ENCODE measurements at regions not wholly inside any gene's neighbourhood (a gene's known extent, or its start where the extent isn't known, plus 50 kb on each side); places are given as distances from the start of the nearest gene placed in this dataset.

DNA sequence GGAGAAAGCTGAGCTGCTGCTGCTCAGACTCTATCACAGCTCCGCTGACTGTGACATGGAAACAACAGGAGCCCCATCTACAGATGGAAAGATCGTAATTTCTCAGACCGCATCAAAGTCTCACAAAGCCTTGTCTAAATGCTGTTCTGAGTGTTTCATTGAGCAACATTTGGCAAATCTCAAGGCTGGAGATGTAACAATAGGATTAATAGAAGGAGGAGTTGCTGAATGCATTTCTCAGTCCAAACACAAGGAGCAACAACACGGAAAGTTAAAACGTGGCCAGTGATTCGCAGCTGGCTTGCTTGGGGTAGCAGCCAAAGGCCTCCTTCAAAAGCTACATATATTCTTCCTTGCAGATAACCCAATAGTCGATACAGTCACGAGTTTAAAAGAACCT is 55.7 kb downstream of the MRPL57 start:
- Histone ChIP-seq H2BK5ac (ENCODE audit: low read length) (no peak overlapping the region), H4K8ac (ENCODE audit: low read depth, low read length) (no peak overlapping the region), H3K9ac (ENCODE audit: low read depth, low read length, poor library complexity) (no peak overlapping the region), H4K91ac (ENCODE audit: low read depth, low read length, poor library complexity) (no peak overlapping the region), H3K79me1 (ENCODE audit: low read depth, low read length) (no peaks in the 10 kb centered on the region), H3K14ac (ENCODE audit: low read length) (no peak overlapping the region), H2BK120ac (ENCODE audit: low read depth, low read length) (no peak overlapping the region), H3K36me3 (replicated peaks in 1 of 2; ENCODE audit: control insufficient read depth in 2 of 2, insufficient read depth in 2 of 2, low read length in 2 of 2) (no peaks in the 10 kb centered on the region), H3K18ac (ENCODE audit: low read length) (no peak overlapping the region), H3K27ac (replicated peaks; ENCODE audit: low read length) (no peak overlapping the region), H2AFZ (ENCODE audit: low read length) (no peak overlapping the region), H3K23ac (ENCODE audit: low read depth, low read length, poor library complexity) (no peak overlapping the region), H3K9me3 (replicated peaks in 1 of 2; ENCODE audit: control insufficient read depth in 2 of 2, insufficient read depth in 1 of 2, low read depth in 1 of 2, low read length in 2 of 2) (no peaks in the 10 kb centered on the region), H3K27me3 (ENCODE audit: control insufficient read depth in 3 of 3, insufficient read depth in 3 of 3, low read depth in 1 of 3, low read length in 3 of 3) (no peaks in the 10 kb centered on the region), H2AK5ac (ENCODE audit: low read depth, low read length) (no peak overlapping the region), H3K4me3 (ENCODE audit: low read length in 2 of 2) (no peak overlapping the region), H3K4me2 (ENCODE audit: insufficient read depth, low read length, poor library complexity, severe bottlenecking) (no peak overlapping the region), H3K4me1 (ENCODE audit: control insufficient read depth in 2 of 2, insufficient read depth in 1 of 2, low read depth in 1 of 2, low read length in 2 of 2) (peaks cover 0 to 1% of the 10 kb centered on the region in 2 donors), H3K4ac (ENCODE audit: low read length) (no peak overlapping the region), H2BK15ac (ENCODE audit: low read length) (no peak overlapping the region), H2BK12ac (ENCODE audit: low read length) (no peak overlapping the region)
- DNase-seq (ENCODE audit: low spot score): no peak
- no CpG with 5 or more reads among the region's 8 CpGs for WGBS, 2 donors (ENCODE audit: extremely low coverage in 2 of 2, insufficient read length in 2 of 2, insufficient replicate concordance in 1 of 2)

DNA sequence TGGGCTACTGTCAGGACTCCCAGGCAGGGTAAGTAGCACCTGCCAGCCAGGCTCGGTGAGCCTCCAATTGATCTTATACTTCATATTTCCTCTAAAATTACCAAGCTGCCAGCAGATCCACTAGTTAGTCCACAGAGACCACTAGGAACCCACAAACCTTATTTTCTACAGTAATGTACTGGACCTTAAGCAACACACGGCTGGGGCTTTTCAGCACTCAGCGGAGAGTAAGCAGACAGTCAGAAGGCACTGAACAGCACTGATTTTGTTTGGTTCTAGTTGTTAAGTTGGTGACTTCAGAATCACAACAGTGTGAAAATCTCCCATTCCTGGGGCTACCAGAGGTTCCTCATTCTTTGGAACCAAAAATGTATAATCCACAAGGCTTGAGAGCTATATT is 56.1 kb downstream of the MRPL57 start:
- Histone ChIP-seq H2BK5ac (ENCODE audit: low read length) (no peak overlapping the region), H3K4me1 (ENCODE audit: control insufficient read depth in 2 of 2, insufficient read depth in 1 of 2, low read depth in 1 of 2, low read length in 2 of 2) (peaks cover 0 to 1% of the 10 kb centered on the region in 2 donors), H3K14ac (ENCODE audit: low read length) (no peak overlapping the region), H3K4ac (ENCODE audit: low read length) (no peak overlapping the region), H3K18ac (ENCODE audit: low read length) (no peak overlapping the region), H3K27ac (replicated peaks; ENCODE audit: low read length) (no peak overlapping the region), H2BK120ac (ENCODE audit: low read depth, low read length) (no peak overlapping the region), H3K36me3 (replicated peaks in 1 of 2; ENCODE audit: control insufficient read depth in 2 of 2, insufficient read depth in 2 of 2, low read length in 2 of 2) (no peaks in the 10 kb centered on the region), H3K79me1 (ENCODE audit: low read depth, low read length) (no peaks in the 10 kb centered on the region), H3K4me2 (ENCODE audit: insufficient read depth, low read length, poor library complexity, severe bottlenecking) (no peak overlapping the region), H3K9ac (ENCODE audit: low read depth, low read length, poor library complexity) (no peak overlapping the region), H3K4me3 (ENCODE audit: low read length in 2 of 2) (no peak overlapping the region), H2BK12ac (ENCODE audit: low read length) (no peak overlapping the region), H2AK5ac (ENCODE audit: low read depth, low read length) (no peak overlapping the region), H3K23ac (ENCODE audit: low read depth, low read length, poor library complexity) (no peak overlapping the region), H2BK15ac (ENCODE audit: low read length) (no peak overlapping the region), H3K9me3 (replicated peaks in 1 of 2; ENCODE audit: control insufficient read depth in 2 of 2, insufficient read depth in 1 of 2, low read depth in 1 of 2, low read length in 2 of 2) (peaks cover 0 to under 1% of the 10 kb centered on the region in 2 donors), H4K91ac (ENCODE audit: low read depth, low read length, poor library complexity) (no peak overlapping the region), H4K8ac (ENCODE audit: low read depth, low read length) (no peak overlapping the region), H2AFZ (ENCODE audit: low read length) (no peak overlapping the region), H3K27me3 (ENCODE audit: control insufficient read depth in 3 of 3, insufficient read depth in 3 of 3, low read depth in 1 of 3, low read length in 3 of 3) (no peaks in the 10 kb centered on the region)
- no CpG with 5 or more reads among the region's 3 CpGs for WGBS, 2 donors (ENCODE audit: extremely low coverage in 2 of 2, insufficient read length in 2 of 2, insufficient replicate concordance in 1 of 2)
- no peak for DNase-seq (ENCODE audit: low spot score)

DNA sequence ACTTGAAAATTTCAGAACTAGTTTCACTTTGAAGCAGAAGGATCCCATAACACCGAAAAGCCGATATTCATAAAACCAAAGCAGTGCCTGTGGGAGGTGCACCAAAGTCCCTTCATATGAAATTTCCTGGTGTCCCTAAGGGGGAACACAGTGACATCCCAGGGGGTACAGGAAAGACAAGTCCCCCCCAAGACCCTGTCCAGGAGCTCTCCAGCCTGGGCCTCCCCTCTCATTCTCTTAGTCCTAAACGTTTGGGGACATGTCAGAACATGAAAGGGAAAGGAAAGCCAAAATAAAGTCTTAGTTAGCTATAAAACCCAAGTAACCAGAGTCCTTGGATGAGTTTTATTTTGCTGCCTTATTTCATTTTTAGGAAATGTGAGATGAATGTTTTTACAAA is 56.6 kb downstream of the MRPL57 start:
- H4K91ac ChIP-seq (ENCODE audit: low read depth, low read length, poor library complexity): no peak overlapping the region
- no peak overlapping the region for H2AK5ac ChIP-seq (ENCODE audit: low read depth, low read length)
- WGBS, 2 donors (ENCODE audit: extremely low coverage in 2 of 2, insufficient read length in 2 of 2, insufficient replicate concordance in 1 of 2): no CpG with 5 or more reads among the region's 3 CpGs
- H3K27ac ChIP-seq (replicated peaks; ENCODE audit: low read length): no peak overlapping the region
- H3K18ac ChIP-seq (ENCODE audit: low read length): no peak overlapping the region
- DNase-seq (ENCODE audit: low spot score): no peak
- H3K36me3 ChIP-seq (replicated peaks in 1 of 2; ENCODE audit: control insufficient read depth in 2 of 2, insufficient read depth in 2 of 2, low read length in 2 of 2): no peaks in the 10 kb centered on the region
- no peak overlapping the region for H2BK15ac ChIP-seq (ENCODE audit: low read length)
- peaks cover 0 to 1% of the 10 kb centered on the region in 2 donors for H3K4me1 ChIP-seq (ENCODE audit: control insufficient read depth in 2 of 2, insufficient read depth in 1 of 2, low read depth in 1 of 2, low read length in 2 of 2)
- H3K9ac ChIP-seq (ENCODE audit: low read depth, low read length, poor library complexity): no peak overlapping the region
- H3K79me1 ChIP-seq (ENCODE audit: low read depth, low read length): no peaks in the 10 kb centered on the region
- no peak overlapping the region for H2BK12ac ChIP-seq (ENCODE audit: low read length)
- peaks cover 0 to 3% of the 10 kb centered on the region in 2 donors for H3K9me3 ChIP-seq (replicated peaks in 1 of 2; ENCODE audit: control insufficient read depth in 2 of 2, insufficient read depth in 1 of 2, low read depth in 1 of 2, low read length in 2 of 2)
- no peak overlapping the region for H2BK120ac ChIP-seq (ENCODE audit: low read depth, low read length)
- no peak overlapping the region for H3K14ac ChIP-seq (ENCODE audit: low read length)
- H3K27me3 ChIP-seq (ENCODE audit: control insufficient read depth in 3 of 3, insufficient read depth in 3 of 3, low read depth in 1 of 3, low read length in 3 of 3): no peaks in the 10 kb centered on the region
- H2BK5ac ChIP-seq (ENCODE audit: low read length): no peak overlapping the region
- no peak overlapping the region for H3K4me3 ChIP-seq (ENCODE audit: low read length in 2 of 2)
- H2AFZ ChIP-seq (ENCODE audit: low read length): peak overlapping the region; percentile 49
- no peak overlapping the region for H4K8ac ChIP-seq (ENCODE audit: low read depth, low read length)
- no peak overlapping the region for H3K4me2 ChIP-seq (ENCODE audit: insufficient read depth, low read length, poor library complexity, severe bottlenecking)
- no peak overlapping the region for H3K23ac ChIP-seq (ENCODE audit: low read depth, low read length, poor library complexity)
- H3K4ac ChIP-seq (ENCODE audit: low read length): no peak overlapping the region

DNA sequence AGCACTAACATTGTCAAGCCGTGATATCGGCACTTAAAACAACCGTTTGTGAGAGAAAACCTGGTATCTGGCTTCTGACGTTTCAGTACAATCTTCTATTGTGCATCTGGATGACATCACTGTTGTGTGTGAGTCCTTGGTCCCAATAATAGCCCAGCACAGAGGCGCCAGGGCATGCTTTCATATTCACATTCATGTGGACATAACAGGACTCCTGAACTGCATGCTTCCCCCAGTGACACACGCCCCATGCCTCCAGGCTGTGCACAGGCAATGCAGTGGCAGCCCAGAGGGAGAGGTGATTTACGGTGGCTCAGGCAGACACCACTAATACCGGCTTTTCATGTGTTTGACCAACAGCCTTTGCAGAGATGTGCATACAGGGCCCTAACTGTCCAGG is 58.1 kb downstream of the MRPL57 start:
- Histone ChIP-seq H3K27ac (replicated peaks; ENCODE audit: low read length) (no peak overlapping the region), H2AK5ac (ENCODE audit: low read depth, low read length) (no peak overlapping the region), H3K4me3 (ENCODE audit: low read length in 2 of 2) (no peak overlapping the region), H3K4me2 (ENCODE audit: insufficient read depth, low read length, poor library complexity, severe bottlenecking) (no peak overlapping the region), H3K4me1 (ENCODE audit: control insufficient read depth in 2 of 2, insufficient read depth in 1 of 2, low read depth in 1 of 2, low read length in 2 of 2) (peaks cover 0 to 1% of the 10 kb centered on the region in 2 donors), H3K27me3 (ENCODE audit: control insufficient read depth in 3 of 3, insufficient read depth in 3 of 3, low read depth in 1 of 3, low read length in 3 of 3) (no peaks in the 10 kb centered on the region), H3K23ac (ENCODE audit: low read depth, low read length, poor library complexity) (peak overlapping the region; percentile 53), H3K9me3 (replicated peaks in 1 of 2; ENCODE audit: control insufficient read depth in 2 of 2, insufficient read depth in 1 of 2, low read depth in 1 of 2, low read length in 2 of 2) (peaks cover 0 to 3% of the 10 kb centered on the region in 2 donors), H2BK5ac (ENCODE audit: low read length) (no peak overlapping the region), H3K14ac (ENCODE audit: low read length) (no peak overlapping the region), H3K36me3 (replicated peaks in 1 of 2; ENCODE audit: control insufficient read depth in 2 of 2, insufficient read depth in 2 of 2, low read length in 2 of 2) (no peaks in the 10 kb centered on the region), H3K9ac (ENCODE audit: low read depth, low read length, poor library complexity) (no peak overlapping the region), H2BK120ac (ENCODE audit: low read depth, low read length) (no peak overlapping the region), H3K79me1 (ENCODE audit: low read depth, low read length) (no peaks in the 10 kb centered on the region), H4K8ac (ENCODE audit: low read depth, low read length) (peak overlapping the region; percentile 19), H4K91ac (ENCODE audit: low read depth, low read length, poor library complexity) (no peak overlapping the region), H2AFZ (ENCODE audit: low read length) (peak overlapping the region; percentile 2), H3K4ac (ENCODE audit: low read length) (no peak overlapping the region), H2BK15ac (ENCODE audit: low read length) (no peak overlapping the region), H3K18ac (ENCODE audit: low read length) (no peak overlapping the region), H2BK12ac (ENCODE audit: low read length) (no peak overlapping the region)
- DNase-seq (ENCODE audit: low spot score): no peak
- no CpG with 5 or more reads among the region's 8 CpGs for WGBS, 2 donors (ENCODE audit: extremely low coverage in 2 of 2, insufficient read length in 2 of 2, insufficient replicate concordance in 1 of 2)
